ENCODE measurements at regions not wholly inside any gene's neighbourhood (a gene's known extent, or its start where the extent isn't known, plus 50 kb on each side); places are given as distances from the start of the nearest gene placed in this dataset.

DNA sequence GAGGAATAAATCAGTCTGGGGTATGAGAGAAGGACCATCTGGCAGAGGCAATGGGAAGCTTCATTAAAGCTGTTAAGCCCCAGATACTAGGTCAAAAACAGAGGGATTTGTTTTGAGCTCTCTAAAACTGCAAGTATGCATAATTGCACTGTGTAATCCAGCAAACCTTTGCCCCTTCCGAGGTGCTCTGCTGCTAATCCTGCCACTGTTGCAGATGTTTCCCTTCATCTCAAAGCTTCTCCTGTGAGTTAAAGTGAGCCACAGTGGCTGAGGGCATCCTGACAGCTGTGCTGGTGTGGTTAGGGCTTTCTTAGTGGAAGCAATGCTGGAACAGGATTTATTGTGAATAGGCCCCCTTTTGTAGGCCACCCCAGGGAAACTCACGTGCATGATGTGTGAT lies 160.3 kb upstream of the TRPC7 start:
- TF ChIP-seq, protein P1, sequence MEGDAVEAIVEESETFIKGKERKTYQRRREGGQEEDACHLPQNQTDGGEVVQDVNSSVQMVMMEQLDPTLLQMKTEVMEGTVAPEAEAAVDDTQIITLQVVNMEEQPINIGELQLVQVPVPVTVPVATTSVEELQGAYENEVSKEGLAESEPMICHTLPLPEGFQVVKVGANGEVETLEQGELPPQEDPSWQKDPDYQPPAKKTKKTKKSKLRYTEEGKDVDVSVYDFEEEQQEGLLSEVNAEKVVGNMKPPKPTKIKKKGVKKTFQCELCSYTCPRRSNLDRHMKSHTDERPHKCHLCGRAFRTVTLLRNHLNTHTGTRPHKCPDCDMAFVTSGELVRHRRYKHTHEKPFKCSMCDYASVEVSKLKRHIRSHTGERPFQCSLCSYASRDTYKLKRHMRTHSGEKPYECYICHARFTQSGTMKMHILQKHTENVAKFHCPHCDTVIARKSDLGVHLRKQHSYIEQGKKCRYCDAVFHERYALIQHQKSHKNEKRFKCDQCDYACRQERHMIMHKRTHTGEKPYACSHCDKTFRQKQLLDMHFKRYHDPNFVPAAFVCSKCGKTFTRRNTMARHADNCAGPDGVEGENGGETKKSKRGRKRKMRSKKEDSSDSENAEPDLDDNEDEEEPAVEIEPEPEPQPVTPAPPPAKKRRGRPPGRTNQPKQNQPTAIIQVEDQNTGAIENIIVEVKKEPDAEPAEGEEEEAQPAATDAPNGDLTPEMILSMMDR (IDR thresholded peaks at IDR 0.05) = no peak
- TF ChIP-seq POLR2A (IDR thresholded peaks at IDR 0.05) = no peak
